A549 (cell line): ENCODE measurements at regions not wholly inside any gene's neighbourhood (a gene's known extent, or its start where the extent isn't known, plus 50 kb on each side); places are given as distances from the start of the nearest gene placed in this dataset.

ENCODE experiments used
- ATAC-seq, 2 experiments: fragments of 200-7000 bp in 1 of 2; fragments of >200 bp in 1 of 2; cut with Nextera tagmentation in 1 of 2; cut with Tn5 transposase in 1 of 2; 3 replicates each; pipeline versions ENCODE4 v1.8.0 to v1.9.1; 2018 to 2020; ENCODE audit warnings: mild to moderate bottlenecking in 1 of 2, moderate library complexity in 1 of 2
- CTCF ChIA-PET: fragments of 300-600 bp; sonication (Branson Sonifier 250); formaldehyde crosslinking; extraction: SDS; loops from one replicate; lab custom pipeline; 2021; ENCODE audit warnings: antibody characterized with exemption, inconsistent platforms; lab: Yijun Ruan, JAX
- POLR2A ChIA-PET: fragments of 350-600 bp; formaldehyde crosslinking; extraction: SDS; loops from one replicate; lab custom pipeline; 2021; ENCODE audit warnings: antibody characterized with exemption, inconsistent platforms; lab: Yijun Ruan, JAX
- DNase-seq, 2 experiments: peaks; one replicate each; pipeline versions ENCODE4 v3.0.0 to v3.0.0-alpha.2; 2011 to 2016; ENCODE audit warnings: low read depth in 1 of 2, low spot score in 1 of 2
- FAIRE-seq: peaks from 2 replicates; lab custom pipeline; 2011; peaks lifted over from hg19 to GRCh38; lab: Jason Lieb, UNC
- H3K27ac ChIP-seq, 2 experiments: fragments of >200 bp; sonication (Bioruptor Twin); formaldehyde crosslinking; 3 replicates each; pipeline ENCODE4 v1.5.1; 2016 to 2017
- H3K4me1 ChIP-seq: fragments of >200 bp; sonication (Bioruptor Twin); formaldehyde crosslinking; 3 replicates; pipeline ENCODE4 v1.6.1; 2016
- H3K4me2 ChIP-seq: fragments of >200 bp; sonication (Bioruptor Twin); formaldehyde crosslinking; 3 replicates; pipeline ENCODE4 v1.6.1; 2016
- H3K4me3 ChIP-seq: fragments of >200 bp; sonication (Bioruptor Twin); formaldehyde crosslinking; 3 replicates; pipeline ENCODE4 v1.5.1; 2016
- H3K9me3 ChIP-seq: fragments of >200 bp; sonication (Bioruptor Twin); formaldehyde crosslinking; 3 replicates; pipeline ENCODE4 v1.6.1; 2016
- ATOH8 ChIP-seq: fragments of 250-450 bp; sonication (Bioruptor Pico); IDR thresholded peaks from 2 replicates; pipeline ENCODE4 v1.5.0; 2020; ENCODE audit warnings: low read depth, mild to moderate bottlenecking, moderate library complexity
- CHD2 ChIP-seq: fragments of 150-350 bp; IDR thresholded peaks from 2 replicates; pipeline ENCODE4 v1.6.1; 2014; ENCODE audit warnings: low read length; ENCODE audit not compliant: partially characterized antibody
- CHD4 ChIP-seq: fragments of 200-600 bp; sonication (generic); IDR thresholded peaks from 2 replicates; pipeline ENCODE4 v1.6.1; 2016; ENCODE audit warnings: antibody characterized with exemption, mild to moderate bottlenecking, borderline replicate concordance
- E2F6 ChIP-seq: IDR thresholded peaks from 2 replicates; pipeline ENCODE4 v1.6.1; 2012; ENCODE audit warnings: low read depth, borderline replicate concordance
- ELK1 ChIP-seq: fragments of 150-350 bp; IDR thresholded peaks from 2 replicates; pipeline ENCODE4 v1.6.1; 2014; ENCODE audit warnings: low read depth, mild to moderate bottlenecking, low read length
- EP300 ChIP-seq, 2 experiments: fragments of >200 bp; sonication (Bioruptor Twin); formaldehyde crosslinking; IDR thresholded peaks; 2 replicates in 1 of 2; 3 replicates in 1 of 2; pipeline ENCODE4 v1.6.1; 2016 to 2017
- FOSL2 ChIP-seq, 2 experiments: fragments of 450-650 bp in 1 of 2; fragments of >200 bp in 1 of 2; sonication (Bioruptor Twin) in 1 of 2; formaldehyde crosslinking; IDR thresholded peaks; 2 replicates each; pipeline versions ENCODE4 v1.5.0 to v1.6.1; 2016 to 2020; ENCODE audit warnings: mild to moderate bottlenecking in 1 of 2, moderate library complexity in 1 of 2
- HES2 ChIP-seq: fragments of >200 bp; sonication (Bioruptor Twin); formaldehyde crosslinking; IDR thresholded peaks from 2 replicates; pipeline ENCODE4 v1.6.1; 2016
- HMGXB4 ChIP-seq: fragments of 250-450 bp; sonication (Bioruptor Pico); IDR thresholded peaks from 2 replicates; pipeline ENCODE4 v1.5.0; 2021; ENCODE audit warnings: mild to moderate bottlenecking, moderate library complexity, borderline replicate concordance
- HOXA7 ChIP-seq: fragments of 250-450 bp; sonication (Bioruptor Pico); IDR thresholded peaks from 2 replicates; pipeline ENCODE4 v1.5.0; 2020; ENCODE audit warnings: mild to moderate bottlenecking, moderate library complexity
- HOXB13 ChIP-seq: fragments of 250-450 bp; sonication (Bioruptor Pico); IDR thresholded peaks from 2 replicates; pipeline ENCODE4 v1.5.0; 2020; ENCODE audit warnings: low read depth, mild to moderate bottlenecking, moderate library complexity
- JUN ChIP-seq, 2 experiments: fragments of >200 bp; sonication (Bioruptor Twin); formaldehyde crosslinking; IDR thresholded peaks; 2 replicates in 1 of 2; 3 replicates in 1 of 2; pipeline ENCODE4 v1.6.1; 2016 to 2017
- RAD21 ChIP-seq, 2 experiments: fragments of >200 bp in 1 of 2; sonication (Bioruptor Twin) in 1 of 2; formaldehyde crosslinking in 1 of 2; IDR thresholded peaks in 1 of 2; conservative IDR thresholded peaks in 1 of 2; 2 replicates in 1 of 2; 3 replicates in 1 of 2; pipeline ENCODE4 v1.6.1; 2012 to 2018; ENCODE audit warnings: inconsistent platforms in 1 of 2
- RARB ChIP-seq: fragments of 250-450 bp; sonication (Bioruptor Pico); IDR thresholded peaks from 2 replicates; pipeline ENCODE4 v1.8.0; 2021; ENCODE audit warnings: mild to moderate bottlenecking, moderate library complexity
- RCOR1 ChIP-seq: fragments of 150-350 bp; IDR thresholded peaks from 2 replicates; pipeline ENCODE4 v1.6.1; 2014; ENCODE audit warnings: antibody characterized with exemption, low read length, low read depth
- REST ChIP-seq: fragments of 200-600 bp; sonication (generic); IDR thresholded peaks from 2 replicates; pipeline ENCODE4 v1.6.1; 2016; ENCODE audit warnings: antibody characterized with exemption, mild to moderate bottlenecking, moderate library complexity
- SMC3 ChIP-seq: fragments of >200 bp; sonication (Bioruptor Twin); formaldehyde crosslinking; IDR thresholded peaks from 3 replicates; pipeline ENCODE4 v1.6.1; 2018; ENCODE audit warnings: inconsistent platforms
- ZFP36 ChIP-seq: fragments of 450-650 bp; IDR thresholded peaks from 2 replicates; pipeline ENCODE4 v1.6.1; 2014; ENCODE audit warnings: borderline replicate concordance; ENCODE audit not compliant: partially characterized antibody
- WGBS: methylation state at CpG from one replicate; pipeline ENCODE4 v1.1.6; 2017; ENCODE audit errors: missing lambda C conversion rate; 5-methylcytosine and 5-hydroxymethylcytosine counted together

- DNase-seq, result no peak
- no peaks in the 10 kb centered on the region for H3K4me1 ChIP-seq
- WGBS, result 8% methylated on average over 3 of the region's 3 CpGs
- POLR2A ChIA-PET, result no interaction called here
- TF ChIP-seq E2F6 (no peak), RAD21 (conservative IDR thresholded peaks at IDR 0.05 in 1 of 2, IDR thresholded peaks at IDR 0.05 in 1 of 2) (no peak), FOSL2 (IDR thresholded peaks at IDR 0.05) (no peak), FOSL2 (CRISPR knock-in tag; IDR thresholded peaks at IDR 0.05) (no peak), SMC3 (no peak), CHD2 (no peak), EP300 (IDR thresholded peaks at IDR 0.05) (no peak)
- ATAC-seq, result no peak
- no peak overlapping the region for H3K27ac ChIP-seq
- CTCF ChIA-PET, result no interaction called here
- no peaks in the 10 kb centered on the region for H3K9me3 ChIP-seq
- no peak for FAIRE-seq
- H3K4me3 ChIP-seq, result no peak overlapping the region
- H3K4me2 ChIP-seq, result no peak overlapping the region
Observed at GRCh38 chr2:166573391-166573790, 79.3 kb upstream of the SCN7A start.

GRCh38 chr2:166572937-166573336 is 78.9 kb upstream of the SCN7A start:
- FAIRE-seq, result no peak
- Histone ChIP-seq H3K4me3 (no peak overlapping the region), H3K27ac (no peak overlapping the region), H3K4me2 (no peak overlapping the region), H3K9me3 (no peaks in the 10 kb centered on the region)
- ATAC-seq, result no peak
- CTCF ChIA-PET, result no interaction called here
- POLR2A ChIA-PET, result no interaction called here
- DNase-seq, result no peak
- TF ChIP-seq ZFP36, result no peak
- no peak for TF ChIP-seq RCOR1
- no peak for TF ChIP-seq HMGXB4
- TF ChIP-seq HES2, result no peak
- no peak for TF ChIP-seq CHD2
- TF ChIP-seq HOXA7, result no peak
- no peak for TF ChIP-seq ELK1
- no peak for TF ChIP-seq REST
- TF ChIP-seq HOXB13 (CRISPR knock-in tag), result no peak
- TF ChIP-seq ATOH8 (CRISPR knock-in tag), result no peak
- no peak for TF ChIP-seq CHD4
- no peak for TF ChIP-seq RARB (CRISPR knock-in tag)
- no peak for TF ChIP-seq JUN (IDR thresholded peaks at IDR 0.05)
- TF ChIP-seq, all 56 proteins: peak for 0
- H3K4me1 ChIP-seq, result no peaks in the 10 kb centered on the region
